ENCODE measurements at regions not wholly inside any gene's neighbourhood (a gene's known extent, or its start where the extent isn't known, plus 50 kb on each side); places are given as distances from the start of the nearest gene placed in this dataset.

DNA sequence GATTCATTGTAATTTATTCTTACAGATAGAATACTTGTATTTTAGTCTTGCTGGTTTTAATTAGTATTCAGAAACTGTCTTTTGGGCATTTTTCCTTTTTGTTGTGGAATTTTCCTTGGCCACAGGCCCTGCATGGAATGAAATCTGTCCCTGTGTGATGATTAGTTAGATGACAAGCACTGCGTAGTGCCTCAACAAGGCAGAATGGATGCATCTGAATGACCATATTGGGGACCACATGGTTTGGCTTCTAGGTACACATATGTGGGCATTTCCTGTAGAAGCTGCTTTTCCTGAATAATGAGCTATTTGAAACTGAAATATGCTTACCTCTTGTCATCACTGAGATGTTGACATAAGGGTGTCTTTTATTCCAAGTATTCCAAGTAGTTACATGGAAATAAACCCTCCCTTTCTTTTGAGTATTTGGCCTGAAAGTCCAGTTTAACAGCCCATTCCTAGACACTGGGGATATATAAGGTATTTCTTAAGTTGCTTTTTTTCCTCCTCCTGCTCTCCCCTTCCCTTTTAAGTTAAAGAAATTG lies 147.3 kb downstream of the YTHDC2 start:
- TF ChIP-seq, protein P1, sequence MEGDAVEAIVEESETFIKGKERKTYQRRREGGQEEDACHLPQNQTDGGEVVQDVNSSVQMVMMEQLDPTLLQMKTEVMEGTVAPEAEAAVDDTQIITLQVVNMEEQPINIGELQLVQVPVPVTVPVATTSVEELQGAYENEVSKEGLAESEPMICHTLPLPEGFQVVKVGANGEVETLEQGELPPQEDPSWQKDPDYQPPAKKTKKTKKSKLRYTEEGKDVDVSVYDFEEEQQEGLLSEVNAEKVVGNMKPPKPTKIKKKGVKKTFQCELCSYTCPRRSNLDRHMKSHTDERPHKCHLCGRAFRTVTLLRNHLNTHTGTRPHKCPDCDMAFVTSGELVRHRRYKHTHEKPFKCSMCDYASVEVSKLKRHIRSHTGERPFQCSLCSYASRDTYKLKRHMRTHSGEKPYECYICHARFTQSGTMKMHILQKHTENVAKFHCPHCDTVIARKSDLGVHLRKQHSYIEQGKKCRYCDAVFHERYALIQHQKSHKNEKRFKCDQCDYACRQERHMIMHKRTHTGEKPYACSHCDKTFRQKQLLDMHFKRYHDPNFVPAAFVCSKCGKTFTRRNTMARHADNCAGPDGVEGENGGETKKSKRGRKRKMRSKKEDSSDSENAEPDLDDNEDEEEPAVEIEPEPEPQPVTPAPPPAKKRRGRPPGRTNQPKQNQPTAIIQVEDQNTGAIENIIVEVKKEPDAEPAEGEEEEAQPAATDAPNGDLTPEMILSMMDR (IDR thresholded peaks at IDR 0.05), result no peak
- no peak for TF ChIP-seq EZH2 (IDR thresholded peaks at IDR 0.05)
- TF ChIP-seq EZH2phosphoT487 (IDR thresholded peaks at IDR 0.05), result no peak
